HUDEP-2 (cell line): ENCODE measurements at regions not wholly inside any gene's neighbourhood (a gene's known extent, or its start where the extent isn't known, plus 50 kb on each side); places are given as distances from the start of the nearest gene placed in this dataset.

Experiments
- DNase-seq, 76 experiments: peaks; one replicate each; lab custom pipeline; 2025; ENCODE audit not compliant: unreplicated experiment in 76 of 76; lab: John Stamatoyannopoulos, UW

DNA sequence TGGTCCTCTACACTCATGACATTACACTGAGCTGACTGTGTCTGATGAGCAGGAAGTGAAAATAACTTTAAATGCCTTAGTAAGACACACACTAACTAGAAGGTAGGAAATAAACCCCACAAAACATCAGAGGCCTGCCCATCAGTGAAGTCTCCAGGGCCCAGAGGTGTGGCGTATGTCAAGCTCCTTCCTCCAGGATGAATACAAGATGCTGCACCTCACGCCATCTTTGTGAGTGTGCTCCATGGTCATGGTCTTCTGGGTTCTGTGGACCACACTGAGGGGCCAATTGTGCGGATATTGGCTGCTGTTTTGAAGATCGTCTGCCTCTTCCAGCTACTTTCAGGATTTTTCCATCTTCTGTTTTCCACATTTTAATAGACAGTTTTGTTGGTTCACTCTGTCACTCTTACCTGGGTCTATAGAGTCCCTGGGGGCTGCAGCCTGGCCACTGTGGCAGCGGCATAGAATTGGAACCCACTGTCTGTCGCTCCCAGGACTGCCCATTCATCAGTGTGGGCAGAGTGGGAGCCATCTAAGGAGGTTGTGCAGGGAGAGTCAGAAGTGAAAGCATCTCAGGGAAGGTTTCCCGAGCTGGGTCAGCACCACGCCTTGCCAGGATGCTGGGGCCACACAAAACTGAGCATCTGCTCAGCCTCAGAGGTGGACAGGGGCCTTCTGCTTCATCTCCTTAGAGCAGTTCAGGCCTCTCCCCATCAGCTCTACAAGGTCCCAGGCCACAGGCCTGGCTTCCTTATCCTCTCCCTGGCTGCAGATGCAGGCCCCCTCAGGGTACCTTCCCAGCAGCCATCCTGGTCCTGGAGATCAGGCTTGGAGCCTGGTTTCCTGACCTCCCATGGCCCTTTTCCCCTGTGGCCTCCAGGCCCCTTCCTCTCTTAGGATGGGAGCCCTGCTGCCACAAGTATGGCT, 57.5 kb upstream of the C14orf180 start:
- no peak for DNase-seq

DNA sequence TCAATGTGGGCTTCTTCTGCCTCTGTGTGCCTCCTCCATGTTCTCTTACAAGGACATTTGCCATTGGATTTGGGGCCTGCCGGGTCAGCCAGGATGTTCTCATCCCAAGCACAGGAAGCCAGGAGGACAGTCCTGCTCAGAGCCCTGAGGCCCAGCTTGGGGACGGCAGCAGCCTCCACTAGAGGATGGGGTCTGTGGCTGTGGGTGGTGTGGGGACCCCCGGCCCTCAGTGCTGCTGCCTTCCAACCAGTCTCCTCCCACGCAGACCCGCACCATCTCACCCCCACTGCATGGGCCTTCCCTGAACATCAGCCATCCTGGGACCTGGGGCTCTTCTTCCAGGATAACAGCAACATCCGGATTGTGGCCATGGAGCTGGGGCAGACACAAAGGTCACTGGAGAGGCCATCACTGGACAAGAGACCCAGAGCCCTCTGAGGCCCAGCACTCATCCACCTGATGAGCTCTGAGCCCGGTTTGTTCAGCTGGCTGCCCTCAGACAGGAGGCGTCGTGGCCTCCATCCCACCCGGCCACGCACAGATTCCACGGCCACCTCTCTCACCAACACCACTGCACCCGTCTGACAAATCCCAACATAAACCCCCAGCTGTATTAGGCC, 56.5 kb upstream of the C14orf180 start:
- no peak for DNase-seq

DNA sequence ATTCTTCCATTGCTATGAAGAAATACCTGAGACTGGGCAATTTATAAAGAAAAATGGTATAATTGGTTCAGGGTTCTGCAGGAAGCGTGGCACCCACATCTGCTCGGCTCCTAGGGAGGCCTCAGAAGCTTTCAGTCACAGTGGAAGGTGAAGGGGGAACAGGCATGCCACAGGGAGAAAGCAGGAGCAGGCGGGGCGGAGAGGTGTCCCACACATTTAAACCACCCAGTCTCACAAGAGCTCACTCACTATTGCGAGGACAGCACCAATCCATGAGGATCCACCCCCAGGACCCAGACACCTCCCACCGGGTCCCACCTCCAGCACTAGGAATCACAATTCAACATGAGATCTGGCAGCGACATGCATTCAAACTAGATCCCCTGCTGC, 56.0 kb upstream of the C14orf180 start:
- no peak for DNase-seq

DNA sequence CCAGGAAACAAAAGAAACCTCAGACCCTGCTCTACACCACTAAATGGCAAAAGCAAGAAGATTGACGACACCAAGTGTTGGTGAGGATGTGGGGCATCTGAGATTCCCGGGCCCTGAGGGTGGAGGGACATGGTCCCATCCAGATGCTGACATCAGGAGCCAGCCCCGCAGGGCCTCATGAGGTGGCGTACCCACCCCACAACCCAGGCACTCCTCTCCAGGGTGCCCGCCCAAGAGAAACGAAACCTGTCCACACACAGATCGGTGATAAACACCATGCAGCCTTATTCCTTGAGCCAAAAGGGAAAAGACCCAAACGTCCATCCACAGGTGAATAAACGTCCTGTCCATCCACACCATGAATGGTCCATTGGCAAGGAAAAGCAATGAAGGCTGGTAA, 54.8 kb upstream of the C14orf180 start:
- no peak for DNase-seq

DNA sequence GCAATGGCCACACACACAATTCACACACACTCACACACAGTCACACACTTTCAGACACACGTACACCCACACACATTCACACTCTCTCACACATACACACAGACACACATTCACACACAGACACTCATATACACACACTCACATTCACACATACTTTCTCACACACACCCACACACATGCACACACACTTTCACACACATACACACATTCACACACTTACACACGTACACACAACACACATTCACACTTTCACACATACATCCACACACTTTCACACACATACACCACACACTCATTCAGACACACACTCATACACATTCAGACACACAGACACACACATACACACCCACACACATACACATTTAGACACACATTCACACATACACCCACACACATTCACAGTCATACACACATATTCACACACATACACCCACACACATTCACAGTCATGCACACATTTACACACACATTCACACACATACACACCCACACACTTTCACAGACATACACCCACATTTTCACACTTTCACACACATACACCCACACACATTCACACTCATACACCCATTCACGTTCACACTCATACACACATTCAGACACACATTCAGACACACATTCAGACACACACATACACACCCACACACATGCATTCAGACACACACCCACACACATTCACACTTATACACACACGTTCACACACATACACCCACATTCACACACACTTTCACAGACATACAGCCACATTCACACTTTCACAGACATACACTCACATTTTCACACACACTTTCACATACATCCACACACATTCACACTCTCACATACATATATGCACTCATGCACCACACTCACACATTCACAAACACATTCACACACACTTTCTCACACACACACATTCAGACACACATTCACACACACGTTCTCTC, 52.6 kb upstream of the C14orf180 start:
- DNase-seq: no peak

DNA sequence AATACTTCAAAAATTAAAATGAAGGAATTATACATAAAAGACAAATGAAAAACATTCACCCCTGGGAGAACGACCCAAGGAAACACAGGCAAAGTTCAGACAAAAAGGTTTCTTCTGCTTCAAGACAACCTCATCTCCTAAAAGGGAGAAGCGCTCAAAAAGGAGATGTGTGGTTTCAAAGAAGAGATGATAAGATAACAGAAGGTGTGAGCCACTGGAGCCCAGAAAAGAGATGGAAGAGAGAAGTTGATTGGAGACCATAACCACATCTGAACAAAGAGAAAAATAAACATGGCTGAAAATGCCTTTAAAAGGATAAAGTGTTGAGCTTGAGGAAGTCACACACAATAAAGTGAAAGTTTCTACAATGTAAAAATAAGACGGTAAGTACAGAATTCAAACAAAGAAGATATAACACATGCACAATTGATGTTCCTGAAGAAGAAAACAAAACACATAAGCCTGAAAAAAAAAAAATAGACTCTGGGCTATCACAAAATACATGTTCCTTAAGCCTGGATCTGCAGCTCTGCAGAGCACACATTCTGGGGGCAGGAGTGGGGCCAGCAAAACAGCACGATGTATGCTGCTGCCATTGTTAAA, 51.6 kb upstream of the C14orf180 start:
- DNase-seq: no peak

DNA sequence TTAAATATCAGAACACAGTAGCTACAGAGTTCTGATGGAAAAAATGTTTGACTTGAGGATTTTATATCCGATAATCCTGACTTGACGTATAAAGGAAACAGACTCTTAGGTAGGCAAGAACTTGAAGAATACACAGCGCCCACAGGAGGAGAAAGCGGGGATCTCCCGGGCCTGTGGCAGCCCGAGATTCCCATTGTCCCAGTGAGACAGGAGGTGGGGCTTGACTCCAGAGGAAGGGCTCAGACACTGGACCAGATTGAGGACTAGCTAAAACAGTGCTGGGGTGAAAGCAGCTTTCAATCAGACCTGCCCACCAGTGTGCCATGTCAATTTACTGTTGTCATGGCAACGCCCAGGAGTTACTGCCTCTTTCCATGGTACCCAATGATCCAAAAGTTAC, 51.1 kb upstream of the C14orf180 start:
- DNase-seq: no peak
